OCI-LY1 (cell line): ENCODE measurements at regions not wholly inside any gene's neighbourhood (a gene's known extent, or its start where the extent isn't known, plus 50 kb on each side); places are given as distances from the start of the nearest gene placed in this dataset.

ENCODE experiments used
- CTCF ChIP-seq: fragments of 200-600 bp; sonication (generic), shearing (Covaris generic); IDR thresholded peaks from 2 replicates; pipeline ENCODE4 v1.5.1; 2017; ENCODE audit warnings: mild to moderate bottlenecking, antibody characterized with exemption, low read length, moderate library complexity, mixed read lengths
- EZH2 ChIP-seq: fragments of 200-600 bp; sonication (generic), shearing (Covaris generic); IDR thresholded peaks from 2 replicates; pipeline ENCODE4 v1.8.0; 2017; ENCODE audit warnings: borderline replicate concordance, mixed run types, mild to moderate bottlenecking, antibody characterized with exemption, low read length, moderate library complexity, mixed read lengths

GRCh38 chr10:44593952-44594351 lies 209.1 kb upstream of the CXCL12 start:
- no peak for TF ChIP-seq CTCF
- no peak for TF ChIP-seq EZH2
